ENCODE measurements at regions not wholly inside any gene's neighbourhood (a gene's known extent, or its start where the extent isn't known, plus 50 kb on each side); places are given as distances from the start of the nearest gene placed in this dataset.

DNA sequence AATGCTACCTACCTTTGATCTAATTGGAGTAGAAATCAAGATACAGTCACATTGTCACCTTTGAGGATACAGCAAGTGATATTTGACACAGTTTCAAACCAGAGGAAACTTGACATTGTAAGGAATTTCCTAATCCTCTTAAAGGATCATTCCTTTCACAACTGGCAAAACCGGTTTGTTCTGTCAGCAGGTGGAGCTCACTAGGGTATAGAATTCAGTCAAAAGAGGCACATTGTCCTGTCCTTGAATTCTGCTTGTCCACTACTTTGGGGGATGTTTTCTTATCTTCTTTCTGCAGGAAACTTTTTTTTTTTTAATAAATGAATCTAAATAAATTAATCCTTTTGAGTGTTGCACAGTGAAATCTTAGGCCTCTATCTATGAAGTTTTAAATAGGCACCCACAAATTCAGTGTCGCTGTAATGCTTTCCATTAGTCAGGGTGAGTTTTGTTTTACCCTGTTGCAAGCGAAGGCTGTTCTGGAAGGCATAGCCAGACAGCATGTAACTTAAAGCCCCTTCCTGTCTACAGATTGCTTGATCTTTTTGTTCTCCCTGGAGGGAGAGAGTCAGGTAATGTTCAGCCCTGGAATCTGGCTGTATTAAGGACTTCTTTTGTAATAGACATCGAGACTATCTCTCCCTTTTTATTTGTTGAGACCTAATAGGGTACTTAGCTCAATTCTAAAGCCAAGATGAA is 285.0 kb upstream of the RGS6 start:
- Histone ChIP-seq H3K27me3 (replicated peaks; ENCODE audit: insufficient read depth) (no peaks in the 10 kb centered on the region), H3K9me3 (no peaks in the 10 kb centered on the region), H3K4me3 (no peak overlapping the region), H3K4me1 (replicated peaks) (no peaks in the 10 kb centered on the region), H3K36me3 (no peaks in the 10 kb centered on the region), H3K27ac (no peak overlapping the region)
- TF ChIP-seq POLR2AphosphoS5 (IDR thresholded peaks at IDR 0.05) = peak; percentile 45
- no peak for TF ChIP-seq POLR2A (IDR thresholded peaks at IDR 0.05)
- peak; percentile 39 for DNase-seq (ENCODE audit: low spot score)
- WGBS = 54% methylated on average over 4 of the region's 4 CpGs
- intact Hi-C loops (cut with DNase I) = no loop called here

DNA sequence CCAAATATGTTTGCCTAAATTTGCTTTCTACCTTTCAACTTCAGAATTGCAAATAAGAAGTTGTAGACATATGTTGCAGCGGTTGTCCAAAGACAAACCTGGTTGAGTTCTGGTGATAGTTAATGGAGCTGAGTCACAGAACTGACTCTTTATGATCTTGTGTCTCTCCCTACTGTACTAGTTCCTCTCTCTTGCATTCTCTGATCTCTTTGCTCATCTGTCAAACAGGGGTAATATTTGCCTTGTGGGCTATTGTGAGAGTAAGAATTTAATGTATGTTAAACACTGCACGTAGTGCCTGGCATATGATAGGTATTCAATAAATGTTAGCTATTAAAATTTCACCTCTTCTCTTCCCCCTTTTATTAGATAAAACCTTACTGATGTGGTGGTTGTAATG is 283.5 kb upstream of the RGS6 start:
- 74% methylated on average over 2 of the region's 2 CpGs for WGBS
- DNase-seq (ENCODE audit: low spot score) = no peak
- TF ChIP-seq, protein P1, sequence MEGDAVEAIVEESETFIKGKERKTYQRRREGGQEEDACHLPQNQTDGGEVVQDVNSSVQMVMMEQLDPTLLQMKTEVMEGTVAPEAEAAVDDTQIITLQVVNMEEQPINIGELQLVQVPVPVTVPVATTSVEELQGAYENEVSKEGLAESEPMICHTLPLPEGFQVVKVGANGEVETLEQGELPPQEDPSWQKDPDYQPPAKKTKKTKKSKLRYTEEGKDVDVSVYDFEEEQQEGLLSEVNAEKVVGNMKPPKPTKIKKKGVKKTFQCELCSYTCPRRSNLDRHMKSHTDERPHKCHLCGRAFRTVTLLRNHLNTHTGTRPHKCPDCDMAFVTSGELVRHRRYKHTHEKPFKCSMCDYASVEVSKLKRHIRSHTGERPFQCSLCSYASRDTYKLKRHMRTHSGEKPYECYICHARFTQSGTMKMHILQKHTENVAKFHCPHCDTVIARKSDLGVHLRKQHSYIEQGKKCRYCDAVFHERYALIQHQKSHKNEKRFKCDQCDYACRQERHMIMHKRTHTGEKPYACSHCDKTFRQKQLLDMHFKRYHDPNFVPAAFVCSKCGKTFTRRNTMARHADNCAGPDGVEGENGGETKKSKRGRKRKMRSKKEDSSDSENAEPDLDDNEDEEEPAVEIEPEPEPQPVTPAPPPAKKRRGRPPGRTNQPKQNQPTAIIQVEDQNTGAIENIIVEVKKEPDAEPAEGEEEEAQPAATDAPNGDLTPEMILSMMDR (IDR thresholded peaks at IDR 0.05) = no peak
- TF ChIP-seq POLR2A (IDR thresholded peaks at IDR 0.05) (no peak), POLR2AphosphoS5 (IDR thresholded peaks at IDR 0.05) (no peak)

DNA sequence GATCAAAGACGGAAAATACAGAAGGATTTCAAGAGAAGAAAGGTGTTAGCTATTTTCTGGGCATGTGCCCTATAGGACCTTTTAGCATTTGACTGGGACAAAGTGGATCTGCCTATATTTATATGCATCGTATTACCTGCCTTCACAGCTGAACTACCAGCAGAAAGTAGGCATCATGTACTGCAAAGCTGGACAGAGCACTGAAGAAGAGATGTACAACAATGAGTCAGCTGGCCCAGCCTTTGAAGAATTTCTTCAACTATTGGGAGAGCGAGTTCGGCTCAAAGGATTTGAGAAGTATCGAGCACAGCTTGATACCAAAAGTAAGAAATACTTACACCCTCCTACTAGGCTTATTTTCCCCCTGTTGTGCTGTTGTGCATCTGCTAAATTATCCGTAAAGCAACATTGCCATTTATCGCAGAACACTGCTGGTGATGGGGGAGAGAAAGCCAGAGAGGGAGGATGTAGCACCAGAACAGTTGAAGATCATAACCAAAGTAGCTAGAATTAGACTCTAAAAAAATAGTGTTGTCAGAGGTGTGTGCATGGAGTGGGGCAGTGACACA is 282.0 kb upstream of the RGS6 start:
- Histone ChIP-seq H3K36me3 (no peaks in the 10 kb centered on the region), H3K9me3 (no peaks in the 10 kb centered on the region), H3K27me3 (replicated peaks; ENCODE audit: insufficient read depth) (no peaks in the 10 kb centered on the region), H3K4me3 (no peak overlapping the region), H3K4me1 (replicated peaks) (no peaks in the 10 kb centered on the region), H3K27ac (no peak overlapping the region)
- WGBS = 91% methylated on average over 7 of the region's 7 CpGs
- DNase-seq (ENCODE audit: low spot score) = no peak
- TF ChIP-seq, protein P1 (IDR thresholded peaks at IDR 0.05) = no peak
- TF ChIP-seq POLR2AphosphoS5 (IDR thresholded peaks at IDR 0.05) (no peak), POLR2A (IDR thresholded peaks at IDR 0.05) (no peak)
- intact Hi-C loops (cut with DNase I) = no loop called here

More for the DNA sequence above, 283.5 kb upstream of the RGS6 start:
- intact Hi-C loops (cut with DNase I) = no loop called here
- Histone ChIP-seq H3K9me3 (no peaks in the 10 kb centered on the region), H3K27ac (no peak overlapping the region), H3K4me1 (replicated peaks) (no peaks in the 10 kb centered on the region), H3K27me3 (replicated peaks; ENCODE audit: insufficient read depth) (no peaks in the 10 kb centered on the region), H3K36me3 (no peaks in the 10 kb centered on the region), H3K4me3 (no peak overlapping the region)

- Histone ChIP-seq H3K4me1 (replicated peaks) (no peaks in the 10 kb centered on the region), H3K27ac (no peak overlapping the region), H3K4me3 (no peak overlapping the region), H3K36me3 (no peaks in the 10 kb centered on the region), H3K9me3 (no peaks in the 10 kb centered on the region), H3K27me3 (replicated peaks; ENCODE audit: insufficient read depth) (no peaks in the 10 kb centered on the region)
- intact Hi-C loops (cut with DNase I) = no loop called here
- WGBS = 8% methylated on average over 1 of the region's 1 CpG
- TF ChIP-seq POLR2AphosphoS5 (IDR thresholded peaks at IDR 0.05) (peak; percentile 18), POLR2A (IDR thresholded peaks at IDR 0.05) (no peak)
- TF ChIP-seq, protein P1 (IDR thresholded peaks at IDR 0.05) = no peak
- no peak for DNase-seq (ENCODE audit: low spot score)
Observed at GRCh38 chr14:71651228-71651627, 281.0 kb upstream of the RGS6 start.

GRCh38 chr14:71652368-71652767 is 279.9 kb upstream of the RGS6 start:
- no peak for DNase-seq (ENCODE audit: low spot score)
- Histone ChIP-seq H3K27ac (no peak overlapping the region), H3K9me3 (no peaks in the 10 kb centered on the region), H3K4me1 (replicated peaks) (no peaks in the 10 kb centered on the region), H3K27me3 (replicated peaks; ENCODE audit: insufficient read depth) (no peaks in the 10 kb centered on the region), H3K36me3 (no peaks in the 10 kb centered on the region), H3K4me3 (no peak overlapping the region)
- TF ChIP-seq, protein P1 (IDR thresholded peaks at IDR 0.05) = no peak
- TF ChIP-seq POLR2A (IDR thresholded peaks at IDR 0.05) (no peak), POLR2AphosphoS5 (IDR thresholded peaks at IDR 0.05) (no peak)
- 80% methylated on average over 1 of the region's 1 CpG for WGBS
- intact Hi-C loops (cut with DNase I) = no loop called here

Data from prostate gland (tissue), 2 donors.